CD4-positive, alpha-beta T cell treated with Interferon alpha-2 for 1 hour (primary cell): ENCODE measurements at regions not wholly inside any gene's neighbourhood (a gene's known extent, or its start where the extent isn't known, plus 50 kb on each side); places are given as distances from the start of the nearest gene placed in this dataset.
"Not testable (repeated sequence)": the region's sequence is repeated elsewhere in the genome, so short reads cannot be mapped to it uniquely, and the experiment has no call there.

Source experiments
- DNase-seq, 2 donors: peaks; one replicate each; pipeline ENCODE4 v3.0.0-alpha.2; 2020 to 2022

GRCh38 chr11:69905611-69906452, 86.6 kb upstream of the FGF3 start:
- no peak for DNase-seq

- DNase-seq: no peak
Observed at GRCh38 chr11:69906453-69906907, 87.3 kb upstream of the FGF3 start.

GRCh38 chr11:69907611-69908010, 88.4 kb upstream of the FGF3 start:
- DNase-seq: no peak

- no peak for DNase-seq
Observed at GRCh38 chr11:69908511-69909220, 89.5 kb upstream of the FGF3 start.

GRCh38 chr11:69909561-69910518, 90.6 kb upstream of the FGF3 start:
- DNase-seq: no peak

- no peak for DNase-seq
Observed at GRCh38 chr11:69910519-69911309, 91.5 kb upstream of the FGF3 start.

GRCh38 chr11:69911310-69912160, 92.3 kb upstream of the FGF3 start:
- DNase-seq: no peak

GRCh38 chr11:69912161-69912910, 93.1 kb upstream of the FGF3 start:
- DNase-seq: no peak

- DNase-seq: no peak
Observed at GRCh38 chr11:69912911-69913451, 93.8 kb upstream of the FGF3 start.

- no peak for DNase-seq
Observed at GRCh38 chr11:69913591-69914285, 94.5 kb upstream of the FGF3 start.

GRCh38 chr11:69914286-69915150, 95.3 kb upstream of the FGF3 start:
- no peak for DNase-seq

GRCh38 chr11:69915151-69915500, 95.9 kb upstream of the FGF3 start:
- DNase-seq: no peak

GRCh38 chr11:69915501-69916250, 96.5 kb upstream of the FGF3 start:
- peak in 1 of 2 donors; percentile 22 for DNase-seq

GRCh38 chr11:69916251-69916649, 97.0 kb upstream of the FGF3 start:
- not testable (repeated sequence) for DNase-seq

- DNase-seq: no peak
Observed at GRCh38 chr11:69916806-69917387, 97.7 kb upstream of the FGF3 start.

- no peak for DNase-seq
Observed at GRCh38 chr11:69917529-69917928, 98.3 kb upstream of the FGF3 start.

- DNase-seq: no peak
Observed at GRCh38 chr11:69918231-69918937, 99.2 kb upstream of the FGF3 start.
